Endodermal cell (in vitro differentiated cells): ENCODE measurements at regions not wholly inside any gene's neighbourhood (a gene's known extent, or its start where the extent isn't known, plus 50 kb on each side); places are given as distances from the start of the nearest gene placed in this dataset.
"Not testable (repeated sequence)": the region's sequence is repeated elsewhere in the genome, so short reads cannot be mapped to it uniquely, and the experiment has no call there.

Experiments
- DNase-seq: peaks from one replicate; pipeline ENCODE4 v3.0.0-alpha.2; 2017
- H3K27ac ChIP-seq: 2 replicates; pipeline ENCODE4 v1.5.1; 2013; ENCODE audit warnings: mild to moderate bottlenecking, low read depth, low read length, moderate library complexity
- H3K27me3 ChIP-seq: 2 replicates; pipeline ENCODE4 v1.6.1; 2013; ENCODE audit warnings: mild to moderate bottlenecking, low read length, moderate library complexity; ENCODE audit not compliant: insufficient read depth, control insufficient read depth, poor library complexity, severe bottlenecking
- H3K36me3 ChIP-seq: 2 replicates; pipeline ENCODE4 v1.7.0; 2013; ENCODE audit warnings: mild to moderate bottlenecking, low read length, moderate library complexity; ENCODE audit not compliant: control insufficient read depth, insufficient read depth
- H3K4me1 ChIP-seq: one replicate; pipeline ENCODE4 v1.7.0; 2013; ENCODE audit warnings: low read length; ENCODE audit not compliant: control insufficient read depth, insufficient read depth
- H3K4me3 ChIP-seq: 2 replicates; pipeline ENCODE4 v1.5.1; 2013; ENCODE audit warnings: mild to moderate bottlenecking, low read length, moderate library complexity
- H3K9ac ChIP-seq: 2 replicates; pipeline ENCODE4 v1.6.1; 2013; ENCODE audit warnings: mild to moderate bottlenecking, low read length, moderate library complexity; ENCODE audit not compliant: poor library complexity, severe bottlenecking; ENCODE audit errors: extremely low read depth
- H3K9me3 ChIP-seq: 2 replicates; pipeline ENCODE4 v1.6.1; 2013; ENCODE audit warnings: mild to moderate bottlenecking, low read length, moderate library complexity; ENCODE audit not compliant: control insufficient read depth
- H3K27ac Mint-ChIP-seq: 2 replicates; pipeline ENCODE4 v1.8.0; 2020; ENCODE audit warnings: mixed read lengths
- H3K27me3 Mint-ChIP-seq: 2 replicates; pipeline ENCODE4 v1.8.0; 2021; ENCODE audit warnings: mild to moderate bottlenecking, mixed read lengths; ENCODE audit not compliant: insufficient read depth
- H3K36me3 Mint-ChIP-seq: 2 replicates; pipeline ENCODE4 v1.8.0; 2020; ENCODE audit warnings: low read depth, mixed read lengths
- H3K4me1 Mint-ChIP-seq: 2 replicates; pipeline ENCODE4 v1.8.0; 2020; ENCODE audit warnings: mixed read lengths
- H3K4me3 Mint-ChIP-seq: 2 replicates; pipeline ENCODE4 v1.8.0; 2020; ENCODE audit warnings: mild to moderate bottlenecking, moderate library complexity, mixed read lengths
- H3K9me3 Mint-ChIP-seq: 2 replicates; pipeline ENCODE4 v1.8.0; 2020; ENCODE audit warnings: mild to moderate bottlenecking, mixed read lengths
- CTCF ChIP-seq: fragments of 200-600 bp; sonication (generic); conservative IDR thresholded peaks from 2 replicates; pipeline ENCODE4 v1.5.0; 2021; ENCODE audit warnings: antibody characterized with exemption, mild to moderate bottlenecking
- WGBS, 2 experiments: methylation state at CpG; one replicate each; pipeline versions ENCODE4 v1.1.5 to v1.1.7; 2013; ENCODE audit warnings: missing lambda C conversion rate in 2 of 2, mixed read lengths in 1 of 2; ENCODE audit not compliant: insufficient coverage in 1 of 2, insufficient read length in 1 of 2; 5-methylcytosine and 5-hydroxymethylcytosine counted together

- H3K9me3 ChIP-seq, result no peaks in the 10 kb centered on the region
- no peaks in the 10 kb centered on the region for H3K27me3 ChIP-seq
- no peak overlapping the region for H3K4me3 Mint-ChIP-seq
- H3K4me1 Mint-ChIP-seq, result peaks cover 17% of the 10 kb centered on the region
- H3K36me3 Mint-ChIP-seq, result no peaks in the 10 kb centered on the region
- no peak overlapping the region for H3K27ac Mint-ChIP-seq
- H3K9ac ChIP-seq, result no peak overlapping the region
- no peak for DNase-seq
- no peak overlapping the region for H3K27ac ChIP-seq
- 90 to 93% methylated on average over 2 of the region's 2 CpGs for WGBS, 2 experiments
- no peaks in the 10 kb centered on the region for H3K27me3 Mint-ChIP-seq
- H3K36me3 ChIP-seq, result no peaks in the 10 kb centered on the region
- no peaks in the 10 kb centered on the region for H3K9me3 Mint-ChIP-seq
- no peak for TF ChIP-seq CTCF
- H3K4me3 ChIP-seq, result no peak overlapping the region
- no peaks in the 10 kb centered on the region for H3K4me1 ChIP-seq
Observed at GRCh38 chr1:172849653-172850052, 190.8 kb downstream of the FASLG start.

DNA sequence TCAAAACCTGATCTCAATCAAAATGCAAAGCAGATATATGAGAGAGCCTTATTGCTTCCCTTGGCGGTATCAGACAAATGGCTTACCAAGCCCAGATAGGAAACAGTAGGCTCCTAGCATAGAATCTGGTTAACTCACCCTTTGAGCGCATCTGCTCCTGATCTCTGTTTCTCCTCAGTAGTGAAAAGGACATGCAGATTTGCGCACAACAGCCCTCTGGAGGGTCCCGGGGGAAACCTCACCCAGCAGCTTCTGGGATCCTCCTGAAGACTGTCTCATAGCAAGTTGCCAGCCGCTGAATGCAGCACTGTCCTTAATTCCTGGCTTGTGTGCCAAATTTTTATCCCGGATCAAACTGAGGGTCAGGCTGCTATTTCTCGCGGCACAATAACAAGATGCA is 192.2 kb downstream of the FASLG start:
- no peaks in the 10 kb centered on the region for H3K27me3 ChIP-seq
- no peak overlapping the region for H3K4me3 ChIP-seq
- H3K9me3 Mint-ChIP-seq, result no peaks in the 10 kb centered on the region
- H3K4me1 ChIP-seq, result no peaks in the 10 kb centered on the region
- WGBS, 2 experiments, result 95% methylated on average over 4 to 8 of the region's 8 CpGs
- no peaks in the 10 kb centered on the region for H3K36me3 Mint-ChIP-seq
- H3K9ac ChIP-seq, result no peak overlapping the region
- no peak overlapping the region for H3K4me3 Mint-ChIP-seq
- H3K27ac Mint-ChIP-seq, result no peak overlapping the region
- no peaks in the 10 kb centered on the region for H3K27me3 Mint-ChIP-seq
- no peak overlapping the region for H3K27ac ChIP-seq
- H3K4me1 Mint-ChIP-seq, result peaks cover 11% of the 10 kb centered on the region
- no peaks in the 10 kb centered on the region for H3K9me3 ChIP-seq
- peak; percentile 19 for TF ChIP-seq CTCF
- H3K36me3 ChIP-seq, result no peaks in the 10 kb centered on the region
- DNase-seq, result peak; percentile 52

DNA sequence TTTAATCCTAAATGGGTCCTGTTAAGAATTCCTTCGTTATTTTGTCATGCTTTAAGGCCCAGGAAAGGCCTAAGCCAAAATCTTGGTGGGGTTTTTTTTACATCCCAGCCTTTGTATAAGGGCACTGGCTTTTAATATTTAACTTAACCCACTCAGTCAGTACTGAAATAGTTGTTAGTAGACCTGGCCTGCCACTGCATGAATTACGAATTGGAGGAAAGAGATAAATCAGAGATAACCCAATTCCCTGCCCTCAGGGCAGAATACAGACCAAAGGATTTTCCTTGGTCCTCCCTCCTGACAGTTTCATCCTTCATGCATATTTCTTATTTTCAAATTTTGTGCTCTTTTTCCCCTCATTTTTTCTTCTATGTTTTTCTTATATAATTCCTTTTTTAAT is 193.0 kb downstream of the FASLG start:
- no peak overlapping the region for H3K4me3 ChIP-seq
- H3K4me1 ChIP-seq, result no peaks in the 10 kb centered on the region
- H3K9me3 Mint-ChIP-seq, result no peaks in the 10 kb centered on the region
- H3K4me1 Mint-ChIP-seq, result peaks cover 11% of the 10 kb centered on the region
- no peaks in the 10 kb centered on the region for H3K27me3 Mint-ChIP-seq
- DNase-seq, result no peak
- WGBS, 2 experiments, result 74 to 96% methylated on average over 2 of the region's 2 CpGs
- TF ChIP-seq CTCF, result no peak
- H3K27ac ChIP-seq, result no peak overlapping the region
- H3K36me3 Mint-ChIP-seq, result no peaks in the 10 kb centered on the region
- H3K4me3 Mint-ChIP-seq, result no peak overlapping the region
- H3K9me3 ChIP-seq, result no peaks in the 10 kb centered on the region
- no peak overlapping the region for H3K9ac ChIP-seq
- H3K27ac Mint-ChIP-seq, result no peak overlapping the region
- H3K36me3 ChIP-seq, result no peaks in the 10 kb centered on the region
- H3K27me3 ChIP-seq, result no peaks in the 10 kb centered on the region

DNA sequence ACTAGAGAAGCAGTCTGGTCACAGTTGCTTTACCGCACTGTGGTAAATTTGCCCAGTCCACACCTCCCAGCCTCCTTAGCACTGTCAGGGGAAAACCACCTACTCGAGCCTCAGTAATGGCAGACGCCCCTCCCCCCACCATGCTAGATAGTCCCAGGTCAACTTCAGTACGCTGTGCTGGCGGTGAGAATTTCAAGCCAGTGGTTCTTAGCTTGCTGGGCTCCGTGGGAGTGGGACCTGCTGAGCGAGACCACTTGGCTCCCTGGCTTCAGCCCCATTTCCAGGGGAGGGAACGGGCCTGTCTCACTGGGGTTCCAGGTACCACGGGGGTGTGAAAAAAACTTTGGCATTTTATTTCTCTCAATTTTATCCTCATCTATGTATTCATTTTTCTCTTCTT is 194.8 kb downstream of the TNFSF18 start:
- not testable (repeated sequence) for H3K27ac ChIP-seq, H3K36me3 ChIP-seq, H3K9me3 ChIP-seq, H3K36me3 Mint-ChIP-seq, H3K9me3 Mint-ChIP-seq, H3K4me3 Mint-ChIP-seq, H3K27ac Mint-ChIP-seq, H3K27me3 ChIP-seq, DNase-seq, H3K4me1 Mint-ChIP-seq, H3K27me3 Mint-ChIP-seq, H3K4me1 ChIP-seq, H3K4me3 ChIP-seq, H3K9ac ChIP-seq
- 84 to 89% methylated on average over 2 to 9 of the region's 9 CpGs for WGBS, 2 experiments
